CD14-positive monocyte (primary cell): ENCODE measurements at regions not wholly inside any gene's neighbourhood (a gene's known extent, or its start where the extent isn't known, plus 50 kb on each side); places are given as distances from the start of the nearest gene placed in this dataset.

Source experiments
- DNase-seq, 3 donors: peaks; one replicate each; pipeline ENCODE4 v3.0.0-alpha.2; 2011 to 2022
- H2AFZ ChIP-seq: 2 replicates; pipeline ENCODE4 v1.6.0; 2012; ENCODE audit warnings: mild to moderate bottlenecking, low read depth, low read length, inconsistent platforms; ENCODE audit not compliant: insufficient read depth, poor library complexity, severe bottlenecking
- H3K27ac ChIP-seq, 2 donors: 1 replicate in 1 of 2; 2 replicates in 1 of 2; pipeline ENCODE4 v1.5.1; 2012 to 2013; ENCODE audit warnings: low read length in 2 of 2, control low read depth in 1 of 2, inconsistent platforms in 1 of 2, low read depth in 1 of 2, mild to moderate bottlenecking in 1 of 2
- H3K27me3 ChIP-seq, 2 donors: one replicate each; pipeline versions ENCODE4 v1.6.0 to v1.6.1; 2011 to 2013; ENCODE audit warnings: low read length in 2 of 2; ENCODE audit not compliant: control insufficient read depth in 2 of 2, insufficient read depth in 2 of 2
- H3K36me3 ChIP-seq, 2 donors: replicated peaks in 1 of 2; 1 replicate in 1 of 2; 2 replicates in 1 of 2; pipeline versions ENCODE4 v1.5.1 to v1.6.1; 2012 to 2013; ENCODE audit warnings: low read length in 2 of 2, control low read depth in 1 of 2, inconsistent platforms in 1 of 2, mild to moderate bottlenecking in 1 of 2; ENCODE audit not compliant: insufficient read depth in 2 of 2, control insufficient read depth in 1 of 2
- H3K4me1 ChIP-seq, 2 donors: 1 replicate in 1 of 2; 2 replicates in 1 of 2; pipeline versions ENCODE4 v1.5.1 to v1.6.1; 2012 to 2013; ENCODE audit warnings: low read length in 2 of 2, control low read depth in 1 of 2, inconsistent platforms in 1 of 2, mild to moderate bottlenecking in 1 of 2, moderate library complexity in 1 of 2; ENCODE audit not compliant: insufficient read depth in 2 of 2, control insufficient read depth in 1 of 2
- H3K4me2 ChIP-seq: replicated peaks from 2 replicates; pipeline ENCODE3; 2012; ENCODE audit warnings: low read length, moderate library complexity, mild to moderate bottlenecking; ENCODE audit not compliant: poor library complexity, severe bottlenecking; ENCODE audit errors: extremely low read depth
- H3K4me3 ChIP-seq, 3 experiments: fragments of 200-600 bp in 1 of 3; sonication (generic) in 1 of 3; replicated peaks in 1 of 3; 1 replicate in 2 of 3; 2 replicates in 1 of 3; pipeline ENCODE4 v1.5.1; 2011 to 2013; ENCODE audit warnings: low read length in 3 of 3, mild to moderate bottlenecking in 3 of 3, control low read depth in 2 of 3, low read depth in 2 of 3, inconsistent platforms in 1 of 3, moderate library complexity in 1 of 3
- H3K79me2 ChIP-seq: 2 replicates; pipeline ENCODE4 v1.6.0; 2012; ENCODE audit warnings: mild to moderate bottlenecking, control low read depth, inconsistent platforms, low read length, moderate library complexity; ENCODE audit not compliant: insufficient read depth
- H3K9ac ChIP-seq: 2 replicates; pipeline ENCODE4 v1.6.0; 2017; ENCODE audit warnings: low read length, mild to moderate bottlenecking; ENCODE audit not compliant: insufficient read depth, poor library complexity, severe bottlenecking
- H3K9me3 ChIP-seq, 2 donors: replicated peaks in 1 of 2; 1 replicate in 1 of 2; 2 replicates in 1 of 2; pipeline versions ENCODE4 v1.5.1 to v1.6.1; 2012 to 2013; ENCODE audit warnings: low read length in 2 of 2, control low read depth in 1 of 2; ENCODE audit not compliant: control insufficient read depth in 1 of 2, insufficient read depth in 1 of 2
- H4K20me1 ChIP-seq: 2 replicates; pipeline ENCODE4 v1.6.0; 2012; ENCODE audit warnings: mild to moderate bottlenecking, low read length, control low read depth, moderate library complexity; ENCODE audit not compliant: insufficient read depth
- H3K27ac Mint-ChIP-seq, 7 donors: one replicate each; pipeline ENCODE4 v1.8.0; 2020; ENCODE audit warnings: mild to moderate bottlenecking in 7 of 7, mixed read lengths in 7 of 7, moderate library complexity in 6 of 7, inconsistent platforms in 2 of 7
- H3K27me3 Mint-ChIP-seq, 3 donors: one replicate each; pipeline ENCODE4 v1.8.0; 2021 to 2022; ENCODE audit warnings: low read depth in 3 of 3, mild to moderate bottlenecking in 3 of 3, mixed read lengths in 3 of 3, moderate library complexity in 3 of 3, inconsistent platforms in 1 of 3
- H3K36me3 Mint-ChIP-seq, 2 donors: one replicate each; pipeline ENCODE4 v1.8.0; 2020; ENCODE audit warnings: mixed read lengths in 2 of 2, inconsistent platforms in 1 of 2, mild to moderate bottlenecking in 1 of 2
- H3K4me1 Mint-ChIP-seq: one replicate; pipeline ENCODE4 v1.8.0; 2020; ENCODE audit warnings: mild to moderate bottlenecking, mixed read lengths
- H3K4me3 Mint-ChIP-seq, 2 donors: one replicate each; pipeline ENCODE4 v1.8.0; 2020; ENCODE audit warnings: mild to moderate bottlenecking in 2 of 2, mixed read lengths in 2 of 2, moderate library complexity in 1 of 2
- H3K9me3 Mint-ChIP-seq, 7 donors: one replicate each; pipeline ENCODE4 v1.8.0; 2020 to 2022; ENCODE audit warnings: mixed read lengths in 7 of 7, mild to moderate bottlenecking in 6 of 7, moderate library complexity in 6 of 7, inconsistent platforms in 2 of 7
- CTCF ChIP-seq: fragments of 200-600 bp; IDR thresholded peaks from one replicate; pipeline ENCODE4 v1.8.0; 2022; ENCODE audit warnings: antibody characterized with exemption, mild to moderate bottlenecking
- WGBS: methylation state at CpG from one replicate; pipeline ENCODE4 v1.1.5; 2013; ENCODE audit warnings: missing lambda C conversion rate; ENCODE audit not compliant: insufficient coverage; 5-methylcytosine and 5-hydroxymethylcytosine counted together
- intact Hi-C, 2 donors: fragments of 100-400 bp; cut with micrococcal nuclease; formaldehyde crosslinking; loops; one replicate each; pipeline versions ENCODE4 v1.15.0 to v1.15.1; 2023

- no peaks in the 10 kb centered on the region for H3K27me3 ChIP-seq
- no peak for DNase-seq
- Mint-ChIP-seq H3K27me3 (no peaks in the 10 kb centered on the region), H3K27ac (no peak overlapping the region), H3K4me3 (no peak overlapping the region), H3K4me1 (no peaks in the 10 kb centered on the region), H3K9me3 (peaks cover 0 to 7% (median 2%) of the 10 kb centered on the region in 7 donors), H3K36me3 (no peaks in the 10 kb centered on the region)
- no peaks in the 10 kb centered on the region for H3K36me3 ChIP-seq
- no peak overlapping the region for H3K4me3 ChIP-seq
- no CpG with 5 or more reads among the region's 1 CpG for WGBS
- H3K27ac ChIP-seq, result no peak overlapping the region
- no peak overlapping the region for H3K9ac ChIP-seq
- intact Hi-C loops, result no loop called here
- peaks cover 5% of the 10 kb centered on the region in 2 donors for H3K9me3 ChIP-seq
- H3K4me1 ChIP-seq, result no peaks in the 10 kb centered on the region
- no peak for TF ChIP-seq CTCF
- H3K4me2 ChIP-seq, result no peak overlapping the region
- no peaks in the 10 kb centered on the region for H4K20me1 ChIP-seq
- no peaks in the 10 kb centered on the region for H3K79me2 ChIP-seq
- no peak overlapping the region for H2AFZ ChIP-seq
Measured at GRCh38 chr3:35544976-35545375, 94.3 kb upstream of the ARPP21 start.

GRCh38 chr3:35549690-35550089 is 89.6 kb upstream of the ARPP21 start:
- DNase-seq, result no peak
- peaks cover 0 to 8% (median 0%) of the 10 kb centered on the region in 7 donors for H3K9me3 Mint-ChIP-seq
- H3K4me3 ChIP-seq, result no peak overlapping the region
- no peaks in the 10 kb centered on the region for H3K4me1 ChIP-seq
- no peak overlapping the region for H2AFZ ChIP-seq
- H3K4me3 Mint-ChIP-seq, result no peak overlapping the region
- no peaks in the 10 kb centered on the region for H3K27me3 Mint-ChIP-seq
- H3K4me1 Mint-ChIP-seq, result no peaks in the 10 kb centered on the region
- no CpG with 5 or more reads among the region's 1 CpG for WGBS
- H3K36me3 Mint-ChIP-seq, result no peaks in the 10 kb centered on the region
- H3K4me2 ChIP-seq, result no peak overlapping the region
- intact Hi-C loops, result no loop called here
- no peak overlapping the region for H3K27ac ChIP-seq
- H3K9ac ChIP-seq, result no peak overlapping the region
- no peak for TF ChIP-seq CTCF
- no peaks in the 10 kb centered on the region for H4K20me1 ChIP-seq
- H3K9me3 ChIP-seq, result peaks cover 5% of the 10 kb centered on the region in 2 donors
- no peak overlapping the region for H3K27ac Mint-ChIP-seq
- H3K36me3 ChIP-seq, result no peaks in the 10 kb centered on the region
- H3K79me2 ChIP-seq, result no peaks in the 10 kb centered on the region
- no peaks in the 10 kb centered on the region for H3K27me3 ChIP-seq
